ENCODE measurements at regions not wholly inside any gene's neighbourhood (a gene's known extent, or its start where the extent isn't known, plus 50 kb on each side); places are given as distances from the start of the nearest gene placed in this dataset.

GRCh38 chr6:2435323-2435722 lies 189.9 kb upstream of the GMDS start:
- ChIA-PET CTCF (interaction anchor here (0.8 to 1.6 kb wide), 3 partner anchors 10 to 13 kb away, joined by 3 read pairs; no protein-coding TSS in a partner anchor), POLR2A (no interaction called here)
- H3K4me1 ChIP-seq (ENCODE audit: control extremely low read depth in 1 of 4, control insufficient read depth in 4 of 4, insufficient read depth in 4 of 4, low read length in 3 of 4) = peaks cover 0 to 8% (median 4%) of the 10 kb centered on the region in 4 experiments
- WGBS (ENCODE audit: insufficient coverage) = 95% methylated on average over 8 of the region's 9 CpGs
- H3K27me3 ChIP-seq (replicated peaks in 2 of 5; ENCODE audit: control insufficient read depth in 4 of 5, insufficient read depth in 5 of 5, low read length in 4 of 5) = no peaks in the 10 kb centered on the region
- no peaks in the 10 kb centered on the region for H3K9me3 ChIP-seq (ENCODE audit: control extremely low read depth in 1 of 5, control insufficient read depth in 4 of 5, insufficient read depth in 2 of 5, low read depth in 1 of 5, low read length in 4 of 5)
- H3K4me3 ChIP-seq (ENCODE audit: control insufficient read depth in 1 of 7, extremely low read depth in 1 of 7, insufficient read depth in 4 of 7, low read depth in 2 of 7, low read length in 6 of 7) = no peak overlapping the region
- peaks cover 0 to 3% (median 0%) of the 10 kb centered on the region in 4 experiments for H3K36me3 ChIP-seq (ENCODE audit: control insufficient read depth in 4 of 4, insufficient read depth in 4 of 4, low read length in 3 of 4)
- DNase-seq = no peak
- no peak overlapping the region for H3K27ac ChIP-seq (ENCODE audit: insufficient read depth in 1 of 2, low read depth in 1 of 2, low read length in 2 of 2, poor library complexity in 1 of 2, severe bottlenecking in 2 of 2)

GRCh38 chr6:2434912-2435311 lies 189.5 kb upstream of the GMDS start:
- POLR2A ChIA-PET = no interaction called here
- Histone ChIP-seq H3K27me3 (replicated peaks in 2 of 5; ENCODE audit: control insufficient read depth in 4 of 5, insufficient read depth in 5 of 5, low read length in 4 of 5) (no peaks in the 10 kb centered on the region), H3K4me3 (ENCODE audit: control insufficient read depth in 1 of 7, extremely low read depth in 1 of 7, insufficient read depth in 4 of 7, low read depth in 2 of 7, low read length in 6 of 7) (no peak overlapping the region), H3K4me1 (ENCODE audit: control extremely low read depth in 1 of 4, control insufficient read depth in 4 of 4, insufficient read depth in 4 of 4, low read length in 3 of 4) (peaks cover 0 to 8% (median 4%) of the 10 kb centered on the region in 4 experiments), H3K9me3 (ENCODE audit: control extremely low read depth in 1 of 5, control insufficient read depth in 4 of 5, insufficient read depth in 2 of 5, low read depth in 1 of 5, low read length in 4 of 5) (no peaks in the 10 kb centered on the region), H3K27ac (ENCODE audit: insufficient read depth in 1 of 2, low read depth in 1 of 2, low read length in 2 of 2, poor library complexity in 1 of 2, severe bottlenecking in 2 of 2) (no peak overlapping the region), H3K36me3 (ENCODE audit: control insufficient read depth in 4 of 4, insufficient read depth in 4 of 4, low read length in 3 of 4) (peaks cover 0 to 3% (median 0%) of the 10 kb centered on the region in 4 experiments)
- WGBS (ENCODE audit: insufficient coverage) = 96% methylated on average over 3 of the region's 6 CpGs
- no peak for DNase-seq
- CTCF ChIA-PET = interaction anchor here (0.8 to 1.6 kb wide), 3 partner anchors 10 to 14 kb away, joined by 3 read pairs; no protein-coding TSS in a partner anchor

- Histone ChIP-seq H3K9me3 (ENCODE audit: control extremely low read depth in 1 of 5, control insufficient read depth in 4 of 5, insufficient read depth in 2 of 5, low read depth in 1 of 5, low read length in 4 of 5) (no peaks in the 10 kb centered on the region), H3K27me3 (replicated peaks in 2 of 5; ENCODE audit: control insufficient read depth in 4 of 5, insufficient read depth in 5 of 5, low read length in 4 of 5) (no peaks in the 10 kb centered on the region), H3K36me3 (ENCODE audit: control insufficient read depth in 4 of 4, insufficient read depth in 4 of 4, low read length in 3 of 4) (no peaks in the 10 kb centered on the region), H3K27ac (ENCODE audit: insufficient read depth in 1 of 2, low read depth in 1 of 2, low read length in 2 of 2, poor library complexity in 1 of 2, severe bottlenecking in 2 of 2) (no peak overlapping the region), H3K4me3 (ENCODE audit: control insufficient read depth in 1 of 7, extremely low read depth in 1 of 7, insufficient read depth in 4 of 7, low read depth in 2 of 7, low read length in 6 of 7) (no peak overlapping the region), H3K4me1 (ENCODE audit: control extremely low read depth in 1 of 4, control insufficient read depth in 4 of 4, insufficient read depth in 4 of 4, low read length in 3 of 4) (peaks cover 0 to 8% (median 4%) of the 10 kb centered on the region in 4 experiments)
- peak in 2 of 3 donors; percentile 8 to 26 for DNase-seq
- CTCF ChIA-PET = interaction anchor here (0.6 to 1.6 kb wide), 2 partner anchors 13 to 842 kb away, joined by 3 read pairs; no protein-coding TSS in a partner anchor
- POLR2A ChIA-PET = no interaction called here
- 95% methylated on average over 5 of the region's 6 CpGs for WGBS (ENCODE audit: insufficient coverage)
These were observed 188.7 kb upstream of the GMDS start for GRCh38 chr6:2434116-2434515.

GRCh38 chr6:2433711-2434110 lies 188.3 kb upstream of the GMDS start:
- CTCF ChIA-PET = interaction anchor here (0.6 to 1.6 kb wide), 2 partner anchors 14 to 842 kb away, joined by 3 read pairs; no protein-coding TSS in a partner anchor

GRCh38 chr6:2433266-2433665 lies 187.9 kb upstream of the GMDS start:
- WGBS (ENCODE audit: insufficient coverage) = 97% methylated on average over 5 of the region's 5 CpGs
- Histone ChIP-seq H3K4me1 (ENCODE audit: control extremely low read depth in 1 of 4, control insufficient read depth in 4 of 4, insufficient read depth in 4 of 4, low read length in 3 of 4) (peaks cover 0 to 8% (median 4%) of the 10 kb centered on the region in 4 experiments), H3K36me3 (ENCODE audit: control insufficient read depth in 4 of 4, insufficient read depth in 4 of 4, low read length in 3 of 4) (no peaks in the 10 kb centered on the region), H3K9me3 (ENCODE audit: control extremely low read depth in 1 of 5, control insufficient read depth in 4 of 5, insufficient read depth in 2 of 5, low read depth in 1 of 5, low read length in 4 of 5) (no peaks in the 10 kb centered on the region), H3K27ac (ENCODE audit: insufficient read depth in 1 of 2, low read depth in 1 of 2, low read length in 2 of 2, poor library complexity in 1 of 2, severe bottlenecking in 2 of 2) (no peak overlapping the region), H3K27me3 (replicated peaks in 2 of 5; ENCODE audit: control insufficient read depth in 4 of 5, insufficient read depth in 5 of 5, low read length in 4 of 5) (no peaks in the 10 kb centered on the region), H3K4me3 (ENCODE audit: control insufficient read depth in 1 of 7, extremely low read depth in 1 of 7, insufficient read depth in 4 of 7, low read depth in 2 of 7, low read length in 6 of 7) (no peak overlapping the region)
- ChIA-PET CTCF (no interaction called here), POLR2A (no interaction called here)
- DNase-seq = no peak

More at GRCh38 chr6:2433711-2434110, 188.3 kb upstream of the GMDS start:
- WGBS (ENCODE audit: insufficient coverage) = 47% methylated on average over 9 of the region's 9 CpGs
- H3K27ac ChIP-seq (ENCODE audit: insufficient read depth in 1 of 2, low read depth in 1 of 2, low read length in 2 of 2, poor library complexity in 1 of 2, severe bottlenecking in 2 of 2) = no peak overlapping the region
- no peaks in the 10 kb centered on the region for H3K27me3 ChIP-seq (replicated peaks in 2 of 5; ENCODE audit: control insufficient read depth in 4 of 5, insufficient read depth in 5 of 5, low read length in 4 of 5)
- no peak overlapping the region for H3K4me3 ChIP-seq (ENCODE audit: control insufficient read depth in 1 of 7, extremely low read depth in 1 of 7, insufficient read depth in 4 of 7, low read depth in 2 of 7, low read length in 6 of 7)
- no peaks in the 10 kb centered on the region for H3K9me3 ChIP-seq (ENCODE audit: control extremely low read depth in 1 of 5, control insufficient read depth in 4 of 5, insufficient read depth in 2 of 5, low read depth in 1 of 5, low read length in 4 of 5)
- peaks cover 0 to 8% (median 4%) of the 10 kb centered on the region in 4 experiments for H3K4me1 ChIP-seq (ENCODE audit: control extremely low read depth in 1 of 4, control insufficient read depth in 4 of 4, insufficient read depth in 4 of 4, low read length in 3 of 4)
- POLR2A ChIA-PET = no interaction called here
- DNase-seq = peak in 2 of 3 donors; percentile 66 to 73
- H3K36me3 ChIP-seq (ENCODE audit: control insufficient read depth in 4 of 4, insufficient read depth in 4 of 4, low read length in 3 of 4) = no peaks in the 10 kb centered on the region

- no peak for DNase-seq
- peaks cover 0 to 8% (median 4%) of the 10 kb centered on the region in 4 experiments for H3K4me1 ChIP-seq (ENCODE audit: control extremely low read depth in 1 of 4, control insufficient read depth in 4 of 4, insufficient read depth in 4 of 4, low read length in 3 of 4)
- H3K36me3 ChIP-seq (ENCODE audit: control insufficient read depth in 4 of 4, insufficient read depth in 4 of 4, low read length in 3 of 4) = no peaks in the 10 kb centered on the region
- no peak overlapping the region for H3K27ac ChIP-seq (ENCODE audit: insufficient read depth in 1 of 2, low read depth in 1 of 2, low read length in 2 of 2, poor library complexity in 1 of 2, severe bottlenecking in 2 of 2)
- no peaks in the 10 kb centered on the region for H3K9me3 ChIP-seq (ENCODE audit: control extremely low read depth in 1 of 5, control insufficient read depth in 4 of 5, insufficient read depth in 2 of 5, low read depth in 1 of 5, low read length in 4 of 5)
- no peaks in the 10 kb centered on the region for H3K27me3 ChIP-seq (replicated peaks in 2 of 5; ENCODE audit: control insufficient read depth in 4 of 5, insufficient read depth in 5 of 5, low read length in 4 of 5)
- ChIA-PET POLR2A (no interaction called here), CTCF (interaction anchor here (1.2 kb wide), 1 partner anchor 224 kb away, joined by 3 read pairs; no protein-coding TSS in a partner anchor)
- WGBS (ENCODE audit: insufficient coverage) = 98% methylated on average over 5 of the region's 5 CpGs
- H3K4me3 ChIP-seq (ENCODE audit: control insufficient read depth in 1 of 7, extremely low read depth in 1 of 7, insufficient read depth in 4 of 7, low read depth in 2 of 7, low read length in 6 of 7) = no peak overlapping the region
These were observed 186.9 kb upstream of the GMDS start for GRCh38 chr6:2432292-2432691.

- Histone ChIP-seq H3K27me3 (replicated peaks in 2 of 5; ENCODE audit: control insufficient read depth in 4 of 5, insufficient read depth in 5 of 5, low read length in 4 of 5) (no peaks in the 10 kb centered on the region), H3K4me1 (ENCODE audit: control extremely low read depth in 1 of 4, control insufficient read depth in 4 of 4, insufficient read depth in 4 of 4, low read length in 3 of 4) (peaks cover 0 to 9% (median 5%) of the 10 kb centered on the region in 4 experiments), H3K36me3 (ENCODE audit: control insufficient read depth in 4 of 4, insufficient read depth in 4 of 4, low read length in 3 of 4) (no peaks in the 10 kb centered on the region), H3K9me3 (ENCODE audit: control extremely low read depth in 1 of 5, control insufficient read depth in 4 of 5, insufficient read depth in 2 of 5, low read depth in 1 of 5, low read length in 4 of 5) (peaks cover 0 to under 1% (median 0%) of the 10 kb centered on the region in 5 experiments), H3K4me3 (ENCODE audit: control insufficient read depth in 1 of 7, extremely low read depth in 1 of 7, insufficient read depth in 4 of 7, low read depth in 2 of 7, low read length in 6 of 7) (no peak overlapping the region), H3K27ac (ENCODE audit: insufficient read depth in 1 of 2, low read depth in 1 of 2, low read length in 2 of 2, poor library complexity in 1 of 2, severe bottlenecking in 2 of 2) (no peak overlapping the region)
- no peak for DNase-seq
- CTCF ChIA-PET = no interaction called here
- WGBS (ENCODE audit: insufficient coverage) = 100% methylated on average over 3 of the region's 3 CpGs
- POLR2A ChIA-PET = no interaction called here
These were observed 185.2 kb upstream of the GMDS start for GRCh38 chr6:2430612-2431011.
